Karpas-422 (cell line): ENCODE measurements at regions not wholly inside any gene's neighbourhood (a gene's known extent, or its start where the extent isn't known, plus 50 kb on each side); places are given as distances from the start of the nearest gene placed in this dataset.

ENCODE experiments used
- DNase-seq: peaks from one replicate; pipeline ENCODE4 v3.0.0-alpha.2; 2015
- H2AFZ ChIP-seq: fragments of 200-600 bp; sonication (generic); 2 replicates; pipeline ENCODE4 v1.6.1; 2014; ENCODE audit warnings: antibody characterized with exemption, low read length, mixed read lengths
- H3K27ac ChIP-seq: fragments of 200-600 bp; sonication (generic); 2 replicates; pipeline ENCODE4 v1.5.1; 2014; ENCODE audit warnings: mild to moderate bottlenecking, low read length, moderate library complexity
- H3K27me3 ChIP-seq: fragments of 200-600 bp; sonication (generic); 2 replicates; pipeline ENCODE4 v1.6.1; 2014; ENCODE audit warnings: low read length, mixed read lengths
- H3K36me3 ChIP-seq: fragments of 200-600 bp; sonication (generic); 2 replicates; pipeline ENCODE4 v1.6.1; 2014; ENCODE audit warnings: low read length, mixed read lengths; ENCODE audit not compliant: insufficient read depth
- H3K4me1 ChIP-seq: fragments of 200-600 bp; sonication (generic); 2 replicates; pipeline ENCODE4 v1.6.1; 2014; ENCODE audit warnings: mild to moderate bottlenecking, low read length, mixed read lengths
- H3K4me2 ChIP-seq: fragments of 200-600 bp; sonication (generic); 2 replicates; pipeline ENCODE4 v1.6.1; 2014; ENCODE audit warnings: low read length, low read depth, mild to moderate bottlenecking; ENCODE audit not compliant: poor library complexity, severe bottlenecking
- H3K4me3 ChIP-seq: fragments of 200-600 bp; sonication (generic); 2 replicates; pipeline ENCODE4 v1.5.1; 2014; ENCODE audit warnings: mild to moderate bottlenecking, antibody characterized with exemption, low read length, mixed read lengths
- H3K79me2 ChIP-seq: fragments of 200-600 bp; sonication (generic); 2 replicates; pipeline ENCODE4 v1.6.1; 2014; ENCODE audit warnings: mild to moderate bottlenecking, low read length, mixed read lengths
- H3K9ac ChIP-seq: fragments of 200-600 bp; sonication (generic); 2 replicates; pipeline ENCODE4 v1.6.0; 2014; ENCODE audit warnings: low read length
- H3K9me2 ChIP-seq: fragments of 200-600 bp; sonication (generic), shearing (Covaris generic); replicated peaks from 2 replicates; pipeline ENCODE4 v1.6.0; 2014; ENCODE audit warnings: mild to moderate bottlenecking, low read length, moderate library complexity; ENCODE audit not compliant: insufficient read depth
- H3K9me3 ChIP-seq: fragments of 300-700, 200-600 bp; sonication (generic); 2 replicates; pipeline ENCODE4 v1.6.1; 2014; ENCODE audit warnings: low read length, mixed read lengths
- H4K20me1 ChIP-seq: fragments of 200-600 bp; sonication (generic); 2 replicates; pipeline ENCODE4 v1.6.1; 2014; ENCODE audit warnings: mild to moderate bottlenecking, antibody characterized with exemption, low read length, low read depth; ENCODE audit not compliant: insufficient read depth

DNA sequence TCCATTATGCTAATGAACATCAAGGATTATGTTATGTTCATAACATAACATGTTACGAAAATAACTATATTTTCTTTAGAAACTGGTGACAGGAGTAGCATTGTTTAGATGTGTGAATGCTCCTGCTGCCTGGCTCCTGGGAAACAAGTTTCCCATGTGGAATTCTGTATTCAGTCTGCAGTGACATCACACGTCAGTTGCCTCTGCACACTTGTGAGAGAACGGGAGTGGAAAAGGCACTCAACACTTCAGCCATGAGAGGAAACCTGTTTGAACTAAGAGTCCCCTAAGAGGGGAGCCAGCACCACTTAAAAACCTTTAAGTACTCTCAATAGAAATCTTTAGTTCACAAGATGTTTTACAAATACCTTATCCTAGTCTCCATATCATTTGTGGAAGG, 140.3 kb upstream of the FAM20C start:
- H4K20me1 ChIP-seq: no peaks in the 10 kb centered on the region
- H3K4me2 ChIP-seq: no peak overlapping the region
- no peaks in the 10 kb centered on the region for H3K4me1 ChIP-seq
- H3K9ac ChIP-seq: no peak overlapping the region
- H3K27me3 ChIP-seq: no peaks in the 10 kb centered on the region
- no peaks in the 10 kb centered on the region for H3K36me3 ChIP-seq
- no peak overlapping the region for H3K4me3 ChIP-seq
- H3K27ac ChIP-seq: no peak overlapping the region
- H3K79me2 ChIP-seq: no peaks in the 10 kb centered on the region
- H2AFZ ChIP-seq: no peak overlapping the region
- H3K9me2 ChIP-seq: no peaks in the 10 kb centered on the region
- H3K9me3 ChIP-seq: no peaks in the 10 kb centered on the region
- no peak for DNase-seq

DNA sequence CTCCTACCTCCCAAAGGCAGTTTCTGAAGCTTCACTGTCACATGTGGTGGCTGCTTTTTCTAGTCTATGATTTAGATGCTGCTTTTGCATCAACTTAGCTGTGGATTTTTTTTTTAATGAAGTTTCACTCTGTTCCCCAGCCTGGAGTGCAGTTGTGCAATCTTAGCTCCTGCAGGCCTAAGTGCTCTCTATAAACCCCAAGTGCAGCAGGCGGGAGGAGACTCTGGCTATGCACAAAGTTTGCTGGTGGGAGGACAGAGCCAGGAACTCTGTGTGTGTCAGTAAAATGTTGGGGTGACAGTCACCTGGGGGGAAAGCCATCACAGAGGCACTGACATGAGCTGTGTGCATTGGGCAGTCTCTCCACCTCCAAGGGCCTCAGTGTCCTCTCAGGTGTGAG, 138.8 kb upstream of the FAM20C start:
- H3K27me3 ChIP-seq: no peaks in the 10 kb centered on the region
- H3K9ac ChIP-seq: no peak overlapping the region
- no peaks in the 10 kb centered on the region for H3K79me2 ChIP-seq
- H3K9me2 ChIP-seq: no peaks in the 10 kb centered on the region
- no peak overlapping the region for H2AFZ ChIP-seq
- H3K36me3 ChIP-seq: no peaks in the 10 kb centered on the region
- no peaks in the 10 kb centered on the region for H3K9me3 ChIP-seq
- no peaks in the 10 kb centered on the region for H4K20me1 ChIP-seq
- H3K4me3 ChIP-seq: no peak overlapping the region
- H3K4me2 ChIP-seq: no peak overlapping the region
- peak; percentile 28 for DNase-seq
- no peak overlapping the region for H3K27ac ChIP-seq
- H3K4me1 ChIP-seq: no peaks in the 10 kb centered on the region

DNA sequence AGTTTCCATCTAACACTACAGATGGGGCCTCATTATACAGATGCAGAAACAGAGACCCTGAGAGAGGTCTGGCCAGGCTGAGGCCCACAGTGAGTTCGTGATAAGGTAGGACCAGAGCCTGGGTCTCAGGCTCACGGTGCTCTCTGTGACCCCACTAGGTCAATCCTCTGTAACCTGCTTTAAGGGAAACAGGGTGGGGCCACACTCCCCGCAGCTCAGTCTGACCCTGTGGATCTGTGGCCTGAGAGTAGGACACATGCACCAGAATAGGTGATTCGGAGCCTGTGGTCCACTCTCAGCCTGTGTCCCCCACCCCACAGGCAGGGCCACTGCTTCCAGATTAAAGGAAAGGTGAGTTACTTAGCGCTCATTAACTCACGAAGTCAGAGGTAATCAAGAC, 137.8 kb upstream of the FAM20C start:
- no peaks in the 10 kb centered on the region for H3K36me3 ChIP-seq
- H2AFZ ChIP-seq: no peak overlapping the region
- no peaks in the 10 kb centered on the region for H3K9me3 ChIP-seq
- no peaks in the 10 kb centered on the region for H4K20me1 ChIP-seq
- H3K27me3 ChIP-seq: no peaks in the 10 kb centered on the region
- H3K9ac ChIP-seq: no peak overlapping the region
- no peaks in the 10 kb centered on the region for H3K9me2 ChIP-seq
- H3K4me2 ChIP-seq: no peak overlapping the region
- H3K4me1 ChIP-seq: no peaks in the 10 kb centered on the region
- no peak overlapping the region for H3K4me3 ChIP-seq
- no peak for DNase-seq
- H3K79me2 ChIP-seq: no peaks in the 10 kb centered on the region
- no peak overlapping the region for H3K27ac ChIP-seq

GRCh38 chr7:55690-56248, 136.6 kb upstream of the FAM20C start:
- no peaks in the 10 kb centered on the region for H3K9me2 ChIP-seq
- no peaks in the 10 kb centered on the region for H3K27me3 ChIP-seq
- no peaks in the 10 kb centered on the region for H4K20me1 ChIP-seq
- DNase-seq: peak; percentile 17
- no peaks in the 10 kb centered on the region for H3K79me2 ChIP-seq
- no peak overlapping the region for H3K9ac ChIP-seq
- no peaks in the 10 kb centered on the region for H3K4me1 ChIP-seq
- H3K27ac ChIP-seq: no peak overlapping the region
- no peaks in the 10 kb centered on the region for H3K36me3 ChIP-seq
- H2AFZ ChIP-seq: no peak overlapping the region
- no peak overlapping the region for H3K4me2 ChIP-seq
- no peaks in the 10 kb centered on the region for H3K9me3 ChIP-seq
- H3K4me3 ChIP-seq: no peak overlapping the region

DNA sequence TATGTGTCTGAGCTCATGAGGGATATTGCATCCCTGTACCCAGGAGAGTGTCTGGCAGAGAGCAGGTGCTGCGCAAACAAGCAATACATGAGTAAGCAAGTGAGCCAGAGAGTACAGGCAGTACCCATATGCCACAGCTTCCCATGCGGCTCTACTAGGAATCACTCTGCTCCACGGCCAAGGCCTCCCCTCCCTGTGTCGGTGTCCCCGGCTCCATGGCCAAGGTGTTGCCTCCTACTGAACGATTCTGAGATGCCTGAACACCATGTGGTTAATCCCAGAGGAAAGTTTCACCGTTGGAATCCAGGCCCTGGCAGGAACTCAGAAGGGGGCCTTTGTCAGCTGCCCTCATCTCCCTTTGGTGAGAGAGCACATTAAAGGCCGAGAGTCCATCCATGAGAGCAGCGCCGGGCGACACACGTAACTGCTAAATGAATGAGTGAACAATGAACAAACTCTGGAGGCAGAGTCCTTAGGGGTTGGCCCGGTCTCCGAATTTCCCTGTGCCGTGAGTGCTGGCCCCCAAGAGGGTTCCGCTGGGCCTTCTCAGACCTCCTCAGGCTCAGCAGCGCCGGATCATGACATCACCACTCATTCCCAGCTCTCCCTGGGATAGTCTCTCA, 136.0 kb upstream of the FAM20C start:
- Histone ChIP-seq H3K4me1 (no peaks in the 10 kb centered on the region), H3K9me3 (no peaks in the 10 kb centered on the region), H3K36me3 (no peaks in the 10 kb centered on the region), H3K4me3 (no peak overlapping the region), H3K27me3 (no peaks in the 10 kb centered on the region), H4K20me1 (no peaks in the 10 kb centered on the region), H3K27ac (no peak overlapping the region), H3K9me2 (no peaks in the 10 kb centered on the region), H3K9ac (no peak overlapping the region), H2AFZ (no peak overlapping the region), H3K79me2 (no peaks in the 10 kb centered on the region), H3K4me2 (no peak overlapping the region)
- peak; percentile 23 for DNase-seq

GRCh38 chr7:57071-57470, 135.3 kb upstream of the FAM20C start:
- Histone ChIP-seq H3K9me2 (no peaks in the 10 kb centered on the region), H3K27me3 (no peaks in the 10 kb centered on the region), H3K27ac (no peak overlapping the region), H4K20me1 (no peaks in the 10 kb centered on the region), H3K9ac (no peak overlapping the region), H3K4me3 (no peak overlapping the region), H3K79me2 (no peaks in the 10 kb centered on the region), H3K9me3 (no peaks in the 10 kb centered on the region), H3K4me2 (no peak overlapping the region), H3K4me1 (no peaks in the 10 kb centered on the region), H2AFZ (no peak overlapping the region), H3K36me3 (no peaks in the 10 kb centered on the region)
- DNase-seq: no peak

GRCh38 chr7:57482-58255, 134.7 kb upstream of the FAM20C start:
- Histone ChIP-seq H3K36me3 (no peaks in the 10 kb centered on the region), H3K27ac (no peak overlapping the region), H3K79me2 (no peaks in the 10 kb centered on the region), H3K9me3 (no peaks in the 10 kb centered on the region), H3K9me2 (no peaks in the 10 kb centered on the region), H2AFZ (no peak overlapping the region), H3K9ac (no peak overlapping the region), H3K4me2 (no peak overlapping the region), H4K20me1 (no peaks in the 10 kb centered on the region), H3K4me1 (no peaks in the 10 kb centered on the region), H3K4me3 (no peak overlapping the region), H3K27me3 (no peaks in the 10 kb centered on the region)
- no peak for DNase-seq

DNA sequence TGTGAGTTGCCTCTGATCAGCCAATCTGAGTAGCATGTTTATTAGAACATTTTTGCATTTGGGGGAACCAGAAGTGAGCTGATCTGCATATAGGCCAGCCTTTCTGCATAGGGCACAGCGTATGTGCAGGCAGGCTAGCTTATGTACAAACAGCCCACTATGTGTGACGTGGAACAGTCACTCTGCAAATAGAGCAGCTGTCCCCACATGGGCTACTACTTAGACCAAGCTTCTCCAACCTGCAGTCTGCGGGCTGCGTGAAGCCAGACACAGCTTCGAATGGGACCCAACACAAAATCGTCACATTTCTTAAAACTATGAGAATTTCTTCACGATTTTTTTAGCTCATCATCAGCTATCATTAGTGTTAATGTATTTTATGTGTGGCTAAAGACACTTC, 134.1 kb upstream of the FAM20C start:
- H3K4me1 ChIP-seq: no peaks in the 10 kb centered on the region
- no peak for DNase-seq
- no peak overlapping the region for H3K9ac ChIP-seq
- no peaks in the 10 kb centered on the region for H4K20me1 ChIP-seq
- no peaks in the 10 kb centered on the region for H3K36me3 ChIP-seq
- no peaks in the 10 kb centered on the region for H3K27me3 ChIP-seq
- no peak overlapping the region for H3K27ac ChIP-seq
- H3K79me2 ChIP-seq: no peaks in the 10 kb centered on the region
- no peaks in the 10 kb centered on the region for H3K9me2 ChIP-seq
- no peak overlapping the region for H2AFZ ChIP-seq
- H3K4me3 ChIP-seq: no peak overlapping the region
- H3K9me3 ChIP-seq: no peaks in the 10 kb centered on the region
- H3K4me2 ChIP-seq: no peak overlapping the region
